ENCODE measurements at regions not wholly inside any gene's neighbourhood (a gene's known extent, or its start where the extent isn't known, plus 50 kb on each side); places are given as distances from the start of the nearest gene placed in this dataset.

- TF ChIP-seq, protein P1, sequence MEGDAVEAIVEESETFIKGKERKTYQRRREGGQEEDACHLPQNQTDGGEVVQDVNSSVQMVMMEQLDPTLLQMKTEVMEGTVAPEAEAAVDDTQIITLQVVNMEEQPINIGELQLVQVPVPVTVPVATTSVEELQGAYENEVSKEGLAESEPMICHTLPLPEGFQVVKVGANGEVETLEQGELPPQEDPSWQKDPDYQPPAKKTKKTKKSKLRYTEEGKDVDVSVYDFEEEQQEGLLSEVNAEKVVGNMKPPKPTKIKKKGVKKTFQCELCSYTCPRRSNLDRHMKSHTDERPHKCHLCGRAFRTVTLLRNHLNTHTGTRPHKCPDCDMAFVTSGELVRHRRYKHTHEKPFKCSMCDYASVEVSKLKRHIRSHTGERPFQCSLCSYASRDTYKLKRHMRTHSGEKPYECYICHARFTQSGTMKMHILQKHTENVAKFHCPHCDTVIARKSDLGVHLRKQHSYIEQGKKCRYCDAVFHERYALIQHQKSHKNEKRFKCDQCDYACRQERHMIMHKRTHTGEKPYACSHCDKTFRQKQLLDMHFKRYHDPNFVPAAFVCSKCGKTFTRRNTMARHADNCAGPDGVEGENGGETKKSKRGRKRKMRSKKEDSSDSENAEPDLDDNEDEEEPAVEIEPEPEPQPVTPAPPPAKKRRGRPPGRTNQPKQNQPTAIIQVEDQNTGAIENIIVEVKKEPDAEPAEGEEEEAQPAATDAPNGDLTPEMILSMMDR (IDR thresholded peaks at IDR 0.05 in 8 of 11, conservative IDR thresholded peaks at IDR 0.05 in 3 of 11): no peak
- no peak for TF ChIP-seq POLR2A (IDR thresholded peaks at IDR 0.05)
- TF ChIP-seq POLR2AphosphoS5 (IDR thresholded peaks at IDR 0.05): no peak
- Histone ChIP-seq H3K4me3 (no peak overlapping the region), H3K4me1 (no peaks in the 10 kb centered on the region), H3K27me3 (replicated peaks in 1 of 7) (no peaks in the 10 kb centered on the region), H3K36me3 (no peaks in the 10 kb centered on the region), H3K27ac (no peak overlapping the region), H3K9me3 (no peaks in the 10 kb centered on the region)
- intact Hi-C loops (cut with DNase I; ENCODE audit: low total_unique reads): no loop called here
- 69 to 79% (median 74%) methylated on average over 3 of the region's 3 CpGs for WGBS, 5 donors
- no peak for DNase-seq
Measured at GRCh38 chr12:87086118-87086891, 830.1 kb upstream of the MGAT4C start.

DNA sequence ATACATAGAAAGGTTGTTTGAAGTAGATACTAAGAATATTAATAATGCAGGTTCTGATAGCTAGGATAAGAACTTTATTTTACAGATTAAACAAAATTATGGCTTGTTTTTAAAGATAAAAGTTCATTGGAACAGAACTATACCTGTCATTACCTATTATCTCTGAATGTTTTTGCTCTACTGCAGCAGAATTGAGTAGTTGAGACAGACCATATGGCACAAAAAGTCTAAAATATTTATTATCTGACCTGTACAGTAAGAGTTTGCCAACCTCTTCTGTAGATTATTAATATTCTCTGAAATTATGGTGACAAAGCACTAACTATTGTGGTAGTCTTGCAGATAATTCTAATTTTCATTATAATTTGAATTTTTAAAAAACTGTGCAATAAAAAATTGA lies 829.1 kb upstream of the MGAT4C start:
- H3K4me1 ChIP-seq: no peaks in the 10 kb centered on the region
- intact Hi-C loops (cut with DNase I; ENCODE audit: low total_unique reads): no loop called here
- no peak overlapping the region for H3K27ac ChIP-seq
- H3K4me3 ChIP-seq: no peak overlapping the region
- TF ChIP-seq POLR2A (IDR thresholded peaks at IDR 0.05): no peak
- TF ChIP-seq, protein P1 (IDR thresholded peaks at IDR 0.05 in 8 of 11, conservative IDR thresholded peaks at IDR 0.05 in 3 of 11): no peak
- no peak for TF ChIP-seq POLR2AphosphoS5 (IDR thresholded peaks at IDR 0.05)
- H3K9me3 ChIP-seq: no peaks in the 10 kb centered on the region
- no peaks in the 10 kb centered on the region for H3K36me3 ChIP-seq
- no peaks in the 10 kb centered on the region for H3K27me3 ChIP-seq (replicated peaks in 1 of 7)
- DNase-seq: no peak

- TF ChIP-seq POLR2AphosphoS5 (IDR thresholded peaks at IDR 0.05): no peak
- no peak for TF ChIP-seq POLR2A (IDR thresholded peaks at IDR 0.05)
- TF ChIP-seq, protein P1 (IDR thresholded peaks at IDR 0.05 in 8 of 11, conservative IDR thresholded peaks at IDR 0.05 in 3 of 11): no peak
- Histone ChIP-seq H3K4me1 (no peaks in the 10 kb centered on the region), H3K27me3 (replicated peaks in 1 of 7) (no peaks in the 10 kb centered on the region), H3K27ac (no peak overlapping the region), H3K4me3 (no peak overlapping the region), H3K36me3 (no peaks in the 10 kb centered on the region), H3K9me3 (peaks cover 0 to 3% (median 0%) of the 10 kb centered on the region in 8 donors)
- no peak for DNase-seq
- intact Hi-C loops (cut with DNase I; ENCODE audit: low total_unique reads): no loop called here
- 78 to 89% (median 84%) methylated on average over 2 of the region's 2 CpGs for WGBS, 5 donors
Measured at GRCh38 chr12:87082756-87083155, 826.6 kb upstream of the MGAT4C start.

- no peaks in the 10 kb centered on the region for H3K4me1 ChIP-seq
- H3K36me3 ChIP-seq: no peaks in the 10 kb centered on the region
- no peak for DNase-seq
- no peak overlapping the region for H3K4me3 ChIP-seq
- intact Hi-C loops (cut with DNase I; ENCODE audit: low total_unique reads): no loop called here
- H3K27ac ChIP-seq: no peak overlapping the region
- TF ChIP-seq POLR2A (IDR thresholded peaks at IDR 0.05) (no peak), POLR2AphosphoS5 (IDR thresholded peaks at IDR 0.05) (no peak)
- TF ChIP-seq, protein P1 (IDR thresholded peaks at IDR 0.05 in 8 of 11, conservative IDR thresholded peaks at IDR 0.05 in 3 of 11): no peak
- peaks cover 2 to 35% (median 16%) of the 10 kb centered on the region in 8 donors for H3K9me3 ChIP-seq
- no peaks in the 10 kb centered on the region for H3K27me3 ChIP-seq (replicated peaks in 1 of 7)
- 73 to 93% (median 87%) methylated on average over 2 of the region's 2 CpGs for WGBS, 5 donors
Measured at GRCh38 chr12:87074781-87075180, 818.6 kb upstream of the MGAT4C start.
